H1 (cell line): ENCODE measurements at regions not wholly inside any gene's neighbourhood (a gene's known extent, or its start where the extent isn't known, plus 50 kb on each side); places are given as distances from the start of the nearest gene placed in this dataset.

Experiments
- ASH2L ChIP-seq: fragments of 200-600, 300-600 bp; sonication (generic); IDR thresholded peaks from one replicate; pipeline ENCODE4 v1.7.1; 2017; ENCODE audit warnings: low read length
- CEBPB ChIP-seq: IDR thresholded peaks from 2 replicates; pipeline ENCODE4 v1.6.1; 2012; ENCODE audit warnings: low read depth, low read length
- EZH2 ChIP-seq: fragments of 200-600 bp; sonication (generic); IDR thresholded peaks from 2 replicates; pipeline ENCODE4 v1.7.1; 2012; ENCODE audit warnings: low read depth, mild to moderate bottlenecking, moderate library complexity, low read length, inconsistent platforms; ENCODE audit not compliant: severe bottlenecking
- GABPA ChIP-seq: IDR thresholded peaks from 2 replicates; pipeline ENCODE4 v1.6.1; 2011; ENCODE audit warnings: mild to moderate bottlenecking, low read length, moderate library complexity, borderline replicate concordance; ENCODE audit not compliant: insufficient read depth
- KDM5A ChIP-seq: fragments of 200-600 bp; IDR thresholded peaks from 2 replicates; pipeline ENCODE4 v1.7.1; 2012; ENCODE audit warnings: mild to moderate bottlenecking, low read length, inconsistent platforms, mixed read lengths
- POLR2A ChIP-seq, 2 experiments: IDR thresholded peaks; 1 replicate in 1 of 2; 2 replicates in 1 of 2; pipeline ENCODE4 v1.6.1; 2011; ENCODE audit warnings: low read depth in 2 of 2, low read length in 2 of 2, mild to moderate bottlenecking in 2 of 2; ENCODE audit errors: control extremely low read depth in 1 of 2
- POLR2AphosphoS5 ChIP-seq: IDR thresholded peaks from 2 replicates; pipeline ENCODE4 v1.6.1; 2011; ENCODE audit warnings: low read depth, low read length
- RFX5 ChIP-seq: IDR thresholded peaks from 2 replicates; pipeline ENCODE4 v1.6.1; 2011; ENCODE audit warnings: low read depth, low read length, improper control_type of control experiment, borderline replicate concordance
- SP1 ChIP-seq: IDR thresholded peaks from 2 replicates; pipeline ENCODE4 v1.6.1; 2011; ENCODE audit warnings: low read depth, low read length
- TAF1 ChIP-seq: IDR thresholded peaks from 2 replicates; pipeline ENCODE4 v1.6.1; 2011; ENCODE audit warnings: mild to moderate bottlenecking, low read depth, low read length
- TEAD4 ChIP-seq: IDR thresholded peaks from 2 replicates; pipeline ENCODE4 v1.6.1; 2012; ENCODE audit warnings: low read depth, low read length, inconsistent platforms, mixed read lengths
- YY1 ChIP-seq: IDR thresholded peaks from 2 replicates; pipeline ENCODE4 v1.6.1; 2011; ENCODE audit warnings: low read depth, mild to moderate bottlenecking, low read length
- TF ChIP-seq, protein P1 (sequence below), 3 experiments: IDR thresholded peaks; 1 replicate in 2 of 3; 2 replicates in 1 of 3; pipeline versions ENCODE4 v1.5.1 to v1.6.1; 2011; ENCODE audit warnings: low read length in 3 of 3, mild to moderate bottlenecking in 3 of 3, inconsistent platforms in 2 of 3, low read depth in 1 of 3, moderate library complexity in 1 of 3; ENCODE audit not compliant: insufficient read depth in 1 of 3; ENCODE audit errors: control extremely low read depth in 1 of 3
- TF ChIP-seq, protein P2 (sequence below): IDR thresholded peaks from 2 replicates; pipeline ENCODE4 v1.6.1; 2012; ENCODE audit warnings: inconsistent platforms

DNA sequence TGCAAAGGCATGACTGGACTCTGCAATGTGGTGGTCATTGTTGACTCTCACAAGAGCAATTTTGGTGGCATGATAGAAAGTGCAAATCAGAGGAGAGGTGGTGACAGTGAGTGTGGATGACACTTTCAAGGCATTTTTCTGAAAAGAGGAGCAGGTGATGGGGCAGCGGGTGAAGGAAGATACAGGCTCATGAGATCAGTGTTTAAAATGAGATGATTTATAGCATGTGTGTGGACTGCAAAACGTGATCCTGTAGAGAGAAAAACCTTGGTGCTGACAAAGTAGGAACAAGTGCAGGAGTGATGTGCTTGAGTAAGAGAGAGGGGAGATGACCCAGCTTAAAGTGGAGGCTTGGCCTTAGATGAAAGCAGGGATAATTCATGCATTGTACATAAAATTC is 171.2 kb upstream of the PPP2R2B start:
- TF ChIP-seq GABPA (no peak), EZH2 (no peak), RFX5 (no peak), POLR2A (IDR thresholded peaks at IDR 0.05; ENCODE audit: control extremely low read depth in 1 of 2, low read depth in 2 of 2, low read length in 2 of 2) (no peak), YY1 (no peak), TEAD4 (no peak), CEBPB (no peak), SP1 (no peak), KDM5A (no peak), ASH2L (no peak), TAF1 (no peak), POLR2AphosphoS5 (no peak)
- TF ChIP-seq, protein P1, sequence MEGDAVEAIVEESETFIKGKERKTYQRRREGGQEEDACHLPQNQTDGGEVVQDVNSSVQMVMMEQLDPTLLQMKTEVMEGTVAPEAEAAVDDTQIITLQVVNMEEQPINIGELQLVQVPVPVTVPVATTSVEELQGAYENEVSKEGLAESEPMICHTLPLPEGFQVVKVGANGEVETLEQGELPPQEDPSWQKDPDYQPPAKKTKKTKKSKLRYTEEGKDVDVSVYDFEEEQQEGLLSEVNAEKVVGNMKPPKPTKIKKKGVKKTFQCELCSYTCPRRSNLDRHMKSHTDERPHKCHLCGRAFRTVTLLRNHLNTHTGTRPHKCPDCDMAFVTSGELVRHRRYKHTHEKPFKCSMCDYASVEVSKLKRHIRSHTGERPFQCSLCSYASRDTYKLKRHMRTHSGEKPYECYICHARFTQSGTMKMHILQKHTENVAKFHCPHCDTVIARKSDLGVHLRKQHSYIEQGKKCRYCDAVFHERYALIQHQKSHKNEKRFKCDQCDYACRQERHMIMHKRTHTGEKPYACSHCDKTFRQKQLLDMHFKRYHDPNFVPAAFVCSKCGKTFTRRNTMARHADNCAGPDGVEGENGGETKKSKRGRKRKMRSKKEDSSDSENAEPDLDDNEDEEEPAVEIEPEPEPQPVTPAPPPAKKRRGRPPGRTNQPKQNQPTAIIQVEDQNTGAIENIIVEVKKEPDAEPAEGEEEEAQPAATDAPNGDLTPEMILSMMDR (IDR thresholded peaks at IDR 0.05; ENCODE audit: control extremely low read depth in 1 of 3, insufficient read depth in 1 of 3, low read depth in 1 of 3, low read length in 3 of 3), result no peak
- TF ChIP-seq, protein P2, sequence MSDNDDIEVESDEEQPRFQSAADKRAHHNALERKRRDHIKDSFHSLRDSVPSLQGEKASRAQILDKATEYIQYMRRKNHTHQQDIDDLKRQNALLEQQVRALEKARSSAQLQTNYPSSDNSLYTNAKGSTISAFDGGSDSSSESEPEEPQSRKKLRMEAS, result no peak
